ENCODE measurements at regions not wholly inside any gene's neighbourhood (a gene's known extent, or its start where the extent isn't known, plus 50 kb on each side); places are given as distances from the start of the nearest gene placed in this dataset.

GRCh38 chr12:90254796-90255195, 546.2 kb upstream of the ATP2B1 start:
- H3K79me2 ChIP-seq (ENCODE audit: insufficient read depth, low read length), result no peaks in the 10 kb centered on the region
- TF ChIP-seq EZH2phosphoT487 (conservative IDR thresholded peaks at IDR 0.05; ENCODE audit: low read length) (no peak), CTCF (IDR thresholded peaks at IDR 0.05; ENCODE audit: insufficient read depth, low read length, poor library complexity, severe bottlenecking) (no peak)
- H3F3A ChIP-seq (ENCODE audit: insufficient read depth), result no peaks in the 10 kb centered on the region
- H3K27me3 ChIP-seq (ENCODE audit: low read length), result no peaks in the 10 kb centered on the region
- no peak overlapping the region for H3K4me2 ChIP-seq (ENCODE audit: low read depth, low read length, poor library complexity, severe bottlenecking)
- H3K27ac ChIP-seq (ENCODE audit: low read depth, low read length), result no peak overlapping the region
- no peak overlapping the region for H2AFZ ChIP-seq (ENCODE audit: low read depth, low read length, severe bottlenecking)
- H3K4me3 ChIP-seq (ENCODE audit: insufficient read depth, low read length, poor library complexity, severe bottlenecking), result no peak overlapping the region
- H3K36me3 ChIP-seq (ENCODE audit: low read length), result no peaks in the 10 kb centered on the region
- H3K9me2 ChIP-seq (replicated peaks; ENCODE audit: insufficient read depth, low read length), result no peaks in the 10 kb centered on the region
- no peaks in the 10 kb centered on the region for H3K9me3 ChIP-seq (ENCODE audit: insufficient read depth, low read length)
- no peaks in the 10 kb centered on the region for H4K20me1 ChIP-seq (ENCODE audit: low read depth, low read length)
- no peak overlapping the region for H3K9ac ChIP-seq (ENCODE audit: low read length)

- Histone ChIP-seq H3K36me3 (ENCODE audit: low read length) (no peaks in the 10 kb centered on the region), H3K9ac (ENCODE audit: low read length) (no peak overlapping the region), H3K9me2 (replicated peaks; ENCODE audit: insufficient read depth, low read length) (no peaks in the 10 kb centered on the region), H3K9me3 (ENCODE audit: insufficient read depth, low read length) (no peaks in the 10 kb centered on the region), H3K4me3 (ENCODE audit: insufficient read depth, low read length, poor library complexity, severe bottlenecking) (no peak overlapping the region), H3K4me2 (ENCODE audit: low read depth, low read length, poor library complexity, severe bottlenecking) (peak overlapping the region; percentile 2), H3F3A (ENCODE audit: insufficient read depth) (no peaks in the 10 kb centered on the region), H3K27me3 (ENCODE audit: low read length) (no peaks in the 10 kb centered on the region), H3K27ac (ENCODE audit: low read depth, low read length) (no peak overlapping the region), H3K79me2 (ENCODE audit: insufficient read depth, low read length) (no peaks in the 10 kb centered on the region), H2AFZ (ENCODE audit: low read depth, low read length, severe bottlenecking) (no peak overlapping the region), H4K20me1 (ENCODE audit: low read depth, low read length) (no peaks in the 10 kb centered on the region)
- TF ChIP-seq CTCF (IDR thresholded peaks at IDR 0.05; ENCODE audit: insufficient read depth, low read length, poor library complexity, severe bottlenecking) (peak; percentile 9), EZH2phosphoT487 (conservative IDR thresholded peaks at IDR 0.05; ENCODE audit: low read length) (no peak)
Observed at GRCh38 chr12:90253674-90254181, 545.1 kb upstream of the ATP2B1 start.

- Histone ChIP-seq H3K36me3 (ENCODE audit: low read length) (no peaks in the 10 kb centered on the region), H3K4me3 (ENCODE audit: insufficient read depth, low read length, poor library complexity, severe bottlenecking) (no peak overlapping the region), H3K9ac (ENCODE audit: low read length) (no peak overlapping the region), H4K20me1 (ENCODE audit: low read depth, low read length) (no peaks in the 10 kb centered on the region), H3F3A (ENCODE audit: insufficient read depth) (no peaks in the 10 kb centered on the region), H3K27ac (ENCODE audit: low read depth, low read length) (no peak overlapping the region), H3K4me2 (ENCODE audit: low read depth, low read length, poor library complexity, severe bottlenecking) (no peak overlapping the region), H3K9me2 (replicated peaks; ENCODE audit: insufficient read depth, low read length) (no peaks in the 10 kb centered on the region), H3K9me3 (ENCODE audit: insufficient read depth, low read length) (no peaks in the 10 kb centered on the region), H3K27me3 (ENCODE audit: low read length) (no peaks in the 10 kb centered on the region), H2AFZ (ENCODE audit: low read depth, low read length, severe bottlenecking) (no peak overlapping the region), H3K79me2 (ENCODE audit: insufficient read depth, low read length) (no peaks in the 10 kb centered on the region)
- TF ChIP-seq EZH2phosphoT487 (conservative IDR thresholded peaks at IDR 0.05; ENCODE audit: low read length) (no peak), CTCF (IDR thresholded peaks at IDR 0.05; ENCODE audit: insufficient read depth, low read length, poor library complexity, severe bottlenecking) (no peak)
Observed at GRCh38 chr12:90253136-90253535, 544.5 kb upstream of the ATP2B1 start.
